ENCODE measurements at regions not wholly inside any gene's neighbourhood (a gene's known extent, or its start where the extent isn't known, plus 50 kb on each side); places are given as distances from the start of the nearest gene placed in this dataset.

GRCh38 chr17:79538291-79538690, 72.6 kb downstream of the RBFOX3 start:
- no peak for DNase-seq (ENCODE audit: low read depth)
- no peak for TF ChIP-seq CTCF (IDR thresholded peaks at IDR 0.05; ENCODE audit: control insufficient read depth, extremely low read depth, insufficient read depth)
- no peak overlapping the region for H3K4me3 ChIP-seq (ENCODE audit: low read depth, low read length)

GRCh38 chr17:79537686-79538085, 73.2 kb downstream of the RBFOX3 start:
- no peak for TF ChIP-seq CTCF (IDR thresholded peaks at IDR 0.05; ENCODE audit: control insufficient read depth, extremely low read depth, insufficient read depth)
- no peak overlapping the region for H3K4me3 ChIP-seq (ENCODE audit: low read depth, low read length)
- DNase-seq (ENCODE audit: low read depth), result no peak

GRCh38 chr17:79537061-79537460, 73.8 kb downstream of the RBFOX3 start:
- TF ChIP-seq CTCF (IDR thresholded peaks at IDR 0.05; ENCODE audit: control insufficient read depth, extremely low read depth, insufficient read depth), result no peak
- DNase-seq (ENCODE audit: low read depth), result no peak
- no peak overlapping the region for H3K4me3 ChIP-seq (ENCODE audit: low read depth, low read length)

- H3K4me3 ChIP-seq (ENCODE audit: low read depth, low read length), result no peak overlapping the region
- DNase-seq (ENCODE audit: low read depth), result no peak
- no peak for TF ChIP-seq CTCF (IDR thresholded peaks at IDR 0.05; ENCODE audit: control insufficient read depth, extremely low read depth, insufficient read depth)
These were observed 74.5 kb downstream of the RBFOX3 start for GRCh38 chr17:79536212-79536840.

- H3K4me3 ChIP-seq (ENCODE audit: low read depth, low read length), result no peak overlapping the region
- TF ChIP-seq CTCF (IDR thresholded peaks at IDR 0.05; ENCODE audit: control insufficient read depth, extremely low read depth, insufficient read depth), result no peak
- DNase-seq (ENCODE audit: low read depth), result no peak
These were observed 75.2 kb downstream of the RBFOX3 start for GRCh38 chr17:79535728-79536025.

GRCh38 chr17:79534851-79535727, 75.8 kb downstream of the RBFOX3 start:
- DNase-seq (ENCODE audit: low read depth), result no peak
- TF ChIP-seq CTCF (IDR thresholded peaks at IDR 0.05; ENCODE audit: control insufficient read depth, extremely low read depth, insufficient read depth), result no peak
- H3K4me3 ChIP-seq (ENCODE audit: low read depth, low read length), result no peak overlapping the region

All from LNCaP clone FGC (cell line).